ENCODE measurements at regions not wholly inside any gene's neighbourhood (a gene's known extent, or its start where the extent isn't known, plus 50 kb on each side); places are given as distances from the start of the nearest gene placed in this dataset.

GRCh38 chr15:48003441-48003840 is 117.3 kb upstream of the SLC24A5 start:
- H3K4me1 ChIP-seq: peaks cover 12% of the 10 kb centered on the region
- no peak overlapping the region for H3K4me3 ChIP-seq
- 100% methylated on average over 1 of the region's 1 CpG for WGBS
- no peaks in the 10 kb centered on the region for H3K9me3 ChIP-seq
- no peaks in the 10 kb centered on the region for H3K36me3 ChIP-seq
- TF ChIP-seq EP300 (IDR thresholded peaks at IDR 0.05) (no peak), POLR2A (IDR thresholded peaks at IDR 0.05) (no peak), POLR2AphosphoS5 (IDR thresholded peaks at IDR 0.05) (no peak), CTCF (IDR thresholded peaks at IDR 0.05) (no peak)
- no peak for DNase-seq (ENCODE audit: low spot score in 2 of 2)
- no peaks in the 10 kb centered on the region for H3K27me3 ChIP-seq
- no peak overlapping the region for H3K27ac ChIP-seq

GRCh38 chr15:48005077-48005476 is 115.7 kb upstream of the SLC24A5 start:
- Histone ChIP-seq H3K4me3 (no peak overlapping the region), H3K9me3 (no peaks in the 10 kb centered on the region), H3K36me3 (no peaks in the 10 kb centered on the region), H3K27ac (no peak overlapping the region), H3K4me1 (peaks cover 12% of the 10 kb centered on the region), H3K27me3 (no peaks in the 10 kb centered on the region)
- DNase-seq (ENCODE audit: low spot score in 2 of 2): no peak
- 96% methylated on average over 1 of the region's 1 CpG for WGBS
- no peak for TF ChIP-seq POLR2AphosphoS5 (IDR thresholded peaks at IDR 0.05)
- no peak for TF ChIP-seq CTCF (IDR thresholded peaks at IDR 0.05)
- TF ChIP-seq EP300 (IDR thresholded peaks at IDR 0.05): no peak
- TF ChIP-seq POLR2A (IDR thresholded peaks at IDR 0.05): no peak

GRCh38 chr15:48006031-48006511 is 114.7 kb upstream of the SLC24A5 start:
- 25% methylated on average over 7 of the region's 7 CpGs for WGBS
- H3K27ac ChIP-seq: peak overlapping the region; percentile 40
- peaks cover 12% of the 10 kb centered on the region for H3K4me1 ChIP-seq
- no peaks in the 10 kb centered on the region for H3K36me3 ChIP-seq
- H3K27me3 ChIP-seq: no peaks in the 10 kb centered on the region
- H3K9me3 ChIP-seq: no peaks in the 10 kb centered on the region
- no peak overlapping the region for H3K4me3 ChIP-seq
- no peak for TF ChIP-seq EP300 (IDR thresholded peaks at IDR 0.05)
- TF ChIP-seq CTCF (IDR thresholded peaks at IDR 0.05): no peak
- TF ChIP-seq POLR2AphosphoS5 (IDR thresholded peaks at IDR 0.05): no peak
- TF ChIP-seq POLR2A (IDR thresholded peaks at IDR 0.05): no peak
- peak; percentile 69 to 81 for DNase-seq (ENCODE audit: low spot score in 2 of 2)

GRCh38 chr15:48010316-48010715 is 110.5 kb upstream of the SLC24A5 start:
- Histone ChIP-seq H3K27me3 (no peaks in the 10 kb centered on the region), H3K4me1 (peaks cover 12% of the 10 kb centered on the region), H3K36me3 (no peaks in the 10 kb centered on the region), H3K27ac (no peak overlapping the region), H3K9me3 (no peaks in the 10 kb centered on the region), H3K4me3 (no peak overlapping the region)
- 89% methylated on average over 4 of the region's 4 CpGs for WGBS
- TF ChIP-seq POLR2AphosphoS5 (IDR thresholded peaks at IDR 0.05): no peak
- no peak for TF ChIP-seq EP300 (IDR thresholded peaks at IDR 0.05)
- TF ChIP-seq CTCF (IDR thresholded peaks at IDR 0.05): no peak
- no peak for TF ChIP-seq POLR2A (IDR thresholded peaks at IDR 0.05)
- DNase-seq (ENCODE audit: low spot score in 2 of 2): no peak

GRCh38 chr15:48012191-48012590 is 108.6 kb upstream of the SLC24A5 start:
- Histone ChIP-seq H3K27ac (no peak overlapping the region), H3K4me3 (no peak overlapping the region), H3K27me3 (no peaks in the 10 kb centered on the region), H3K36me3 (no peaks in the 10 kb centered on the region), H3K4me1 (no peaks in the 10 kb centered on the region), H3K9me3 (no peaks in the 10 kb centered on the region)
- WGBS: 95% methylated on average over 3 of the region's 3 CpGs
- no peak for DNase-seq (ENCODE audit: low spot score in 2 of 2)
- TF ChIP-seq CTCF (IDR thresholded peaks at IDR 0.05) (no peak), POLR2AphosphoS5 (IDR thresholded peaks at IDR 0.05) (no peak), EP300 (IDR thresholded peaks at IDR 0.05) (no peak), POLR2A (IDR thresholded peaks at IDR 0.05) (no peak)

Measured in suprapubic skin (tissue), 4 donors.